22Rv1 (cell line): ENCODE measurements at regions not wholly inside any gene's neighbourhood (a gene's known extent, or its start where the extent isn't known, plus 50 kb on each side); places are given as distances from the start of the nearest gene placed in this dataset.
"Not testable (repeated sequence)": the region's sequence is repeated elsewhere in the genome, so short reads cannot be mapped to it uniquely, and the experiment has no call there.

Experiments used
- H3K27ac ChIP-seq: fragments of 450-650 bp; 2 replicates; pipeline ENCODE4 v1.5.1; 2017
- ZFX ChIP-seq: fragments of 450-650 bp; IDR thresholded peaks from 2 replicates; pipeline ENCODE4 v1.6.1; 2017; ENCODE audit warnings: antibody characterized with exemption, borderline replicate concordance
- TF ChIP-seq, protein P1 (sequence below): fragments of 450-650 bp; IDR thresholded peaks from 2 replicates; pipeline ENCODE4 v1.5.1; 2017; ENCODE audit warnings: mild to moderate bottlenecking

DNA sequence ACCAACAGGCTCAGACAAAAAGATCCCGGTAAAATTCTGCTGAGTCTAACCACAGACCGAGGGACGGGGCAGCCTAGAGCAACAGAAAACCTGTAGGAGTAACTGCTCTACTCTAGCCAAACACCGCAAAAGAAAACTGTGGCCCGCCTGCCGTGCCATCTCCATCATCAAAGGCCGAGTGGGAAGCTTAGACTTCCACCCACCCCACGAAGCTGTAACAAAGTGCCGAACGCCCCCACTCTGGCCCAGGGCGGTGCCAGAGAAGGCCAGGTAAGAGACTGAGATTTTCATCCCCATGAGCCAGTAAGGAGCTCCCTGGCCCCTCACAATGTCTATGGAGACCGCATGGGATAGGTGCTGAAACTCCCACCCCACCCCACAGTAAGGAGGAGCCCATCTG, 231.9 kb upstream of the COX10 start:
- no peak overlapping the region for H3K27ac ChIP-seq
- no peak for TF ChIP-seq ZFX
- TF ChIP-seq, protein P1, sequence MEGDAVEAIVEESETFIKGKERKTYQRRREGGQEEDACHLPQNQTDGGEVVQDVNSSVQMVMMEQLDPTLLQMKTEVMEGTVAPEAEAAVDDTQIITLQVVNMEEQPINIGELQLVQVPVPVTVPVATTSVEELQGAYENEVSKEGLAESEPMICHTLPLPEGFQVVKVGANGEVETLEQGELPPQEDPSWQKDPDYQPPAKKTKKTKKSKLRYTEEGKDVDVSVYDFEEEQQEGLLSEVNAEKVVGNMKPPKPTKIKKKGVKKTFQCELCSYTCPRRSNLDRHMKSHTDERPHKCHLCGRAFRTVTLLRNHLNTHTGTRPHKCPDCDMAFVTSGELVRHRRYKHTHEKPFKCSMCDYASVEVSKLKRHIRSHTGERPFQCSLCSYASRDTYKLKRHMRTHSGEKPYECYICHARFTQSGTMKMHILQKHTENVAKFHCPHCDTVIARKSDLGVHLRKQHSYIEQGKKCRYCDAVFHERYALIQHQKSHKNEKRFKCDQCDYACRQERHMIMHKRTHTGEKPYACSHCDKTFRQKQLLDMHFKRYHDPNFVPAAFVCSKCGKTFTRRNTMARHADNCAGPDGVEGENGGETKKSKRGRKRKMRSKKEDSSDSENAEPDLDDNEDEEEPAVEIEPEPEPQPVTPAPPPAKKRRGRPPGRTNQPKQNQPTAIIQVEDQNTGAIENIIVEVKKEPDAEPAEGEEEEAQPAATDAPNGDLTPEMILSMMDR: no peak

DNA sequence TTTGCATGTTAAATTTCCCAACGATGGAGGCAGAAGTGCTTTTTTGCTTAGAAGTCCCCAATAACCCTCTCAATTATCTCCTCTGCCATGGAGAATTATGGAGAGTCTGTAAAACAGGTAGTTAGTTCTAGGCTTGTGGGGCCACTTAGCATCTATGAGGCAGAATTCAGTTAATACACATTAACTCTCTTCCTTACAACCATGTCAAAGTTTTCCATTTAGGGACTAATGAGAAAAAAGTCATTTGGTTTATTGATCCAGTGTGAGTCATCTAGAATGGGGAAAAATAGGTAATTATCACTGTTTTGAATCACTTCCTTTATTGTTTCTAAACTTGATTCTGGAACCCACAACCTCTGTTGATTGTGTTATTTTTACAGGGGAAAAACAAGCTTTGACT, 229.1 kb upstream of the COX10 start:
- TF ChIP-seq ZFX: no peak
- TF ChIP-seq, protein P1: no peak
- H3K27ac ChIP-seq: no peak overlapping the region

DNA sequence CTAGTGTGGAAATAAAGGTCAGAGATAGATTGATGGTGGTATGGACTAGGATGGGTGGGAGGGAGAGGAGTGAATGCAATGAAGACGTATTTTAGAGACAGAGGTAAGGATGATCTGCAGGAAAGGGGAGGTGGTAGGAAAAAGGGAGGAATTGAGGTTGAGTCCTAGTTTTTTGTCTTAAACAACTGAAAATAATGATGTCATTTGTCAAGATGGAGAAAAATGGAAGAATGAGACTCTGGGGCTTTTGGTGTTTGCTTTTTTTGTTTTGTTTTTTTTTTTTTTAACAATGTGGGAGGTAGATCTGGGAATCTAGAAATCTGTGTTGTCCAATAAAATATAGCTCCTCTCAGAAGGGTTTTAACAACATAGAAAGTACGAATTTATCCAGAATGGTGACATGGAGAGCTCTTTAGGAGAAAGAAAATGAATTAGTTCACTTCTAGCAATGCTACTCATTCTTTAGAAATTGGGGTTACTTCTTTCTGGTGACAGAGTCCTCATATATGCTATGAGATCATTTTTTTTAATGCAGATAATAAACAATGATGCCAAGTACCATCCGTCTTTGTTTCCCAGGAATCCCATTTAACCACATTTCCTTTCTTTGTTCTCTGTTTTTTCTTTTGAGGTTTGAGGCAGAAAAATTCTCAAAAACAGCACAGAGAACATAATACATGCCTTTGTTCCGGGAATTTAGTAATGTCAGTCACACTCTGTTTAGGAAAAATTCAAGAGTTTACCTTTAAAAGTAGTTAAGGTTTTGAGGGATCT, 225.3 kb upstream of the COX10 start:
- TF ChIP-seq ZFX: no peak
- TF ChIP-seq, protein P1: no peak
- H3K27ac ChIP-seq: no peak overlapping the region

DNA sequence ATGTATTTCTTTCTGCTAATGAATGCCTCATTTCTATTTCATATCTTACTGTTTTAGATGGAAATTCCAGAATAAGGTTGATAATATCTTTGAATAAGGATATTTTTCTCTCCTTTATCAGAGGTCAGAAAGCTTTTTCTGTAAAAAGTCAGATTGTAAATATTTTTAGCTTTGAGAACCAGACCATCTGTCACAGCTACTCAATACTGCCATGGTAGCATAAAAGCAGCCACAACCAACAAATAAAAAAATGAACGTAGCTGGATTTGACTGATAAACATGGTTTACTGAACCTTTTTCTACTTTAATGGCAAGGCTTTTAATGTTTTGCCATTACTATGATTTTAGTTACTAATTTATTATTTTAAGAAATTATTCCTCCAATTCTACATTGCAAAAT, 217.4 kb upstream of the COX10 start:
- TF ChIP-seq, protein P1: no peak
- TF ChIP-seq ZFX: no peak
- no peak overlapping the region for H3K27ac ChIP-seq

DNA sequence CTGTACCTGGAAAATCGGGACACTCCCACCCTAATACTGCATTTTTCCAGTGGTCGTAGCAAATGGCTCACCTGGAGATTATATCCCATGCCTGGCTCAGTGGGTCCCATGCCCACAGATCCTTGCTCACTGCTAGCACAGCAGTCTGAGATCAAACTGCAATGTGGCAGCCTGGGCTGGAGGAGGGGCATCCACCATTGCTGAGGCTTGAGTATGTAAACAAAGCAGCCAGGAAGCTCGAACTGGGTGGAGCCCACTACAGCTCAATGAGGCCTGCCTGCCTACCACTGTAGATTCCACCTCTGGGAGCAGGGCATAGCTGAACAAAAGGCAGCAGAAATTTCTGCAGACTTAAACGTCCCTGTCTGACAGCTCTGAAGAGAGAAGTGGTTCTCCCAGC, 213.6 kb upstream of the COX10 start:
- H3K27ac ChIP-seq: not testable (repeated sequence)

DNA sequence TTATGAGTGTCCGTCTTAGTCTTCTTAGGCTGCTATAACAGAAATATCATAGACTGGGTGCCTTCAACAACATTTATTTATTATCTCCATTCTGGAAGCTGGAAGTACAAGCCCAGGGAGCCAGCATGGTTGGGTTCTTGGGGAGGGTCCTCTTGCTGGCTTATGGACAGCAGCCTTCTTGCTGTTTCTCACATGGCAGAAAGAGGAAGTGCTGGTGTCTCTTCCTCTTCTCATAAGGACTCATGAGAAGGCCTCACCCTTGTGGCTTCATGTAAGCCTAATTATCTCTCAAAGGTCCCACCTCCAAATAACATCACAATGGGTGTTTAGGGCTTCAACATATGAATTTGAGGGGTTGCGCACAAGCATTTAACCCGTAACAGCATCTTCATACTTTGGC, 207.0 kb upstream of the COX10 start:
- no peak overlapping the region for H3K27ac ChIP-seq
- TF ChIP-seq, protein P1: no peak
- no peak for TF ChIP-seq ZFX

DNA sequence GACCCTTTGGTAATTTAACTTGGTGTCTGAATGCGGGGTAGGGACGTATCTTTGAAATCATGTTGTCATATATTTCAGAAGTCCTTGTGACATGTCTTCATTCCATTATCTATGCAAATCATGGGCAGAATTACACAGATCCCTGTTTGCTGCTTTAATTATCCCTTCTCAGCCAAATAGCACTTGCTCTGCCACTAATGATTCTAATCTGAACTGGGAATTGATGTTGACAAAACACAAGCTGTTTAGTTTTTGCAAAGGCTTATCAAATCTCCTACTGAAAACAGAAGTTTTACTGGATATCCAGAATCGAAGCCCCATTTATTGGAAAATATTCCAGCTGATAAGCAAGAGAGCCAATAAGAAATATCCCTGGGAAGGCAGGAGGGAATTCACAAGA, 205.9 kb upstream of the COX10 start:
- TF ChIP-seq, protein P1: no peak
- no peak for TF ChIP-seq ZFX
- H3K27ac ChIP-seq: no peak overlapping the region

DNA sequence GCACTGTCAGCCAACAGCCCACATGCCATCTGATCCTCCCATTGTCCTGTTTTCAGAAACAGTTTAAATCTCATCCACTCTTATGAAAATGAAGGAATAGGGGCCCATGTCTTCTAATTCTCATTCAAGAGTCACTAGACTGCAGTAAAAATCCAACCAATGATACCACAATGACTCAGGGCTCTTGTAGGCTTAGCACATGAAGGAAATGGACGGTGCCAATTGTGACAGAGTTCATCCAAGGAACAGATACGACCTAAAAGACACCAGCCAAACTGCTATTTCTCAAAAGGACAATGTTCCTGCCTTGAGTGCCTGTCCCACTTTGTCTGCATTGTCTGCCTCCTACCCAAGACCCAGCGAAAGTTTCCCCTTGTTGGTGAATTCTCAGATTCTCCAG, 204.8 kb upstream of the COX10 start:
- TF ChIP-seq, protein P1: no peak
- no peak for TF ChIP-seq ZFX
- no peak overlapping the region for H3K27ac ChIP-seq
